Neural progenitor cell (in vitro differentiated cells): ENCODE measurements at regions not wholly inside any gene's neighbourhood (a gene's known extent, or its start where the extent isn't known, plus 50 kb on each side); places are given as distances from the start of the nearest gene placed in this dataset.

Source experiments
- DNase-seq: peaks from one replicate; pipeline ENCODE4 v3.0.0-alpha.2; 2016; ENCODE audit warnings: low spot score
- H2AFZ ChIP-seq: fragments of 200-600 bp; sonication (generic); replicated peaks from 2 replicates; pipeline ENCODE4 v1.6.1; 2016; ENCODE audit warnings: antibody characterized with exemption
- H3F3A ChIP-seq: fragments of 200-600 bp; sonication (generic); 2 replicates; pipeline ENCODE4 v1.6.1; 2016; ENCODE audit warnings: antibody characterized with exemption, low read depth
- H3K27ac ChIP-seq: fragments of 200-600 bp; sonication (generic); 2 replicates; pipeline ENCODE4 v1.5.1; 2016; ENCODE audit warnings: mild to moderate bottlenecking
- H3K27me3 ChIP-seq: fragments of 200-600 bp; sonication (generic); 2 replicates; pipeline ENCODE4 v1.6.1; 2016; ENCODE audit warnings: mild to moderate bottlenecking, moderate library complexity
- H3K36me3 ChIP-seq: fragments of 200-600 bp; sonication (generic); 2 replicates; pipeline ENCODE4 v1.5.1; 2016
- H3K4me1 ChIP-seq: fragments of 200-600 bp; sonication (generic); 2 replicates; pipeline ENCODE4 v1.6.1; 2016; ENCODE audit warnings: mixed run types
- H3K4me2 ChIP-seq: fragments of 200-600 bp; sonication (generic); 2 replicates; pipeline ENCODE4 v1.6.1; 2016
- H3K4me3 ChIP-seq: fragments of 200-600 bp; sonication (generic); 2 replicates; pipeline ENCODE4 v1.5.1; 2016
- H3K79me2 ChIP-seq: fragments of 200-600 bp; sonication (generic); 2 replicates; pipeline ENCODE4 v1.6.1; 2016; ENCODE audit warnings: low read depth
- H3K9ac ChIP-seq: fragments of 200-600 bp; sonication (generic); 2 replicates; pipeline ENCODE4 v1.6.1; 2016
- H3K9me3 ChIP-seq: fragments of 200-600 bp; sonication (generic); 2 replicates; pipeline ENCODE4 v1.5.1; 2016; ENCODE audit warnings: low read depth
- H4K20me1 ChIP-seq: fragments of 200-600 bp; sonication (generic); 2 replicates; pipeline ENCODE4 v1.6.1; 2016; ENCODE audit warnings: low read depth
- H3K27ac Mint-ChIP-seq: 3 replicates; pipeline ENCODE4 v1.8.0; 2021; ENCODE audit warnings: mixed read lengths
- H3K27me3 Mint-ChIP-seq: 2 replicates; pipeline ENCODE4 v1.8.0; 2022; ENCODE audit warnings: low read depth, mild to moderate bottlenecking, inconsistent platforms, moderate library complexity, mixed read lengths; ENCODE audit not compliant: insufficient read depth
- H3K36me3 Mint-ChIP-seq: 3 replicates; pipeline ENCODE4 v1.8.0; 2021; ENCODE audit warnings: mixed read lengths
- H3K4me1 Mint-ChIP-seq: 3 replicates; pipeline ENCODE4 v1.8.0; 2021; ENCODE audit warnings: mixed read lengths
- H3K4me3 Mint-ChIP-seq: 3 replicates; pipeline ENCODE4 v1.8.0; 2021; ENCODE audit warnings: mild to moderate bottlenecking, moderate library complexity, mixed read lengths
- H3K9me3 Mint-ChIP-seq: 3 replicates; pipeline ENCODE4 v1.8.0; 2020; ENCODE audit warnings: mixed read lengths
- CTCF ChIP-seq: fragments of 200-600 bp; sonication (generic); IDR thresholded peaks from 2 replicates; pipeline ENCODE4 v1.5.1; 2017; ENCODE audit warnings: antibody characterized with exemption, mild to moderate bottlenecking
- EZH2 ChIP-seq: fragments of 200-600 bp; sonication (generic); IDR thresholded peaks from 2 replicates; pipeline ENCODE4 v1.6.1; 2017; ENCODE audit warnings: antibody characterized with exemption, mild to moderate bottlenecking, moderate library complexity
- EZH2phosphoT487 ChIP-seq: fragments of 200-600 bp; sonication (generic); IDR thresholded peaks from 2 replicates; pipeline ENCODE4 v1.6.1; 2017; ENCODE audit warnings: antibody characterized with exemption

GRCh38 chr20:22508426-22508825 is 75.9 kb downstream of the FOXA2 start:
- H3K9ac ChIP-seq = no peak overlapping the region
- no peaks in the 10 kb centered on the region for H3K36me3 Mint-ChIP-seq
- H3K27ac Mint-ChIP-seq = no peak overlapping the region
- no peaks in the 10 kb centered on the region for H3K9me3 ChIP-seq
- H3K4me1 Mint-ChIP-seq = no peaks in the 10 kb centered on the region
- H3K36me3 ChIP-seq = no peaks in the 10 kb centered on the region
- peaks cover 13% of the 10 kb centered on the region for H3K27me3 Mint-ChIP-seq
- no peak overlapping the region for H3K27ac ChIP-seq
- TF ChIP-seq CTCF (no peak), EZH2phosphoT487 (no peak), EZH2 (no peak)
- H3K4me2 ChIP-seq = no peak overlapping the region
- no peaks in the 10 kb centered on the region for H3K9me3 Mint-ChIP-seq
- H3K4me1 ChIP-seq = peaks cover 19% of the 10 kb centered on the region
- no peaks in the 10 kb centered on the region for H4K20me1 ChIP-seq
- H3K79me2 ChIP-seq = no peaks in the 10 kb centered on the region
- no peaks in the 10 kb centered on the region for H3K27me3 ChIP-seq
- DNase-seq = no peak
- H3K4me3 Mint-ChIP-seq = no peak overlapping the region
- H3K4me3 ChIP-seq = no peak overlapping the region
- peaks cover 11% of the 10 kb centered on the region for H3F3A ChIP-seq
- H2AFZ ChIP-seq = no peak overlapping the region

- Histone ChIP-seq H3F3A (peaks cover 6% of the 10 kb centered on the region), H3K4me3 (no peak overlapping the region), H3K79me2 (no peaks in the 10 kb centered on the region), H3K9ac (no peak overlapping the region), H4K20me1 (no peaks in the 10 kb centered on the region), H3K4me1 (peaks cover 16% of the 10 kb centered on the region), H3K27ac (no peak overlapping the region), H3K36me3 (no peaks in the 10 kb centered on the region), H3K27me3 (no peaks in the 10 kb centered on the region), H2AFZ (no peak overlapping the region), H3K4me2 (no peak overlapping the region), H3K9me3 (no peaks in the 10 kb centered on the region)
- no peak overlapping the region for H3K4me3 Mint-ChIP-seq
- H3K27ac Mint-ChIP-seq = no peak overlapping the region
- TF ChIP-seq CTCF (no peak), EZH2phosphoT487 (no peak), EZH2 (no peak)
- peaks cover 9% of the 10 kb centered on the region for H3K27me3 Mint-ChIP-seq
- no peaks in the 10 kb centered on the region for H3K36me3 Mint-ChIP-seq
- DNase-seq = no peak
- H3K4me1 Mint-ChIP-seq = peaks cover 5% of the 10 kb centered on the region
- no peaks in the 10 kb centered on the region for H3K9me3 Mint-ChIP-seq
These were observed 77.0 kb downstream of the FOXA2 start for GRCh38 chr20:22507240-22507961.

GRCh38 chr20:22506827-22507226 is 77.5 kb downstream of the FOXA2 start:
- H3K4me3 ChIP-seq = no peak overlapping the region

More at GRCh38 chr20:22506827-22507226, 77.5 kb downstream of the FOXA2 start:
- Histone ChIP-seq H4K20me1 (no peaks in the 10 kb centered on the region), H3K79me2 (no peaks in the 10 kb centered on the region), H3K9ac (no peak overlapping the region), H3K27ac (no peak overlapping the region), H3K9me3 (no peaks in the 10 kb centered on the region), H3K36me3 (no peaks in the 10 kb centered on the region), H3K4me1 (peaks cover 12% of the 10 kb centered on the region), H3F3A (peaks cover under 1% of the 10 kb centered on the region), H2AFZ (no peak overlapping the region), H3K27me3 (no peaks in the 10 kb centered on the region), H3K4me2 (no peak overlapping the region)
- no peaks in the 10 kb centered on the region for H3K36me3 Mint-ChIP-seq
- H3K9me3 Mint-ChIP-seq = no peaks in the 10 kb centered on the region
- peaks cover 9% of the 10 kb centered on the region for H3K27me3 Mint-ChIP-seq
- TF ChIP-seq EZH2phosphoT487 (no peak), CTCF (no peak), EZH2 (no peak)
- no peak overlapping the region for H3K27ac Mint-ChIP-seq
- peaks cover 5% of the 10 kb centered on the region for H3K4me1 Mint-ChIP-seq
- H3K4me3 Mint-ChIP-seq = no peak overlapping the region
- no peak for DNase-seq
